ENCODE measurements at regions not wholly inside any gene's neighbourhood (a gene's known extent, or its start where the extent isn't known, plus 50 kb on each side); places are given as distances from the start of the nearest gene placed in this dataset.

DNA sequence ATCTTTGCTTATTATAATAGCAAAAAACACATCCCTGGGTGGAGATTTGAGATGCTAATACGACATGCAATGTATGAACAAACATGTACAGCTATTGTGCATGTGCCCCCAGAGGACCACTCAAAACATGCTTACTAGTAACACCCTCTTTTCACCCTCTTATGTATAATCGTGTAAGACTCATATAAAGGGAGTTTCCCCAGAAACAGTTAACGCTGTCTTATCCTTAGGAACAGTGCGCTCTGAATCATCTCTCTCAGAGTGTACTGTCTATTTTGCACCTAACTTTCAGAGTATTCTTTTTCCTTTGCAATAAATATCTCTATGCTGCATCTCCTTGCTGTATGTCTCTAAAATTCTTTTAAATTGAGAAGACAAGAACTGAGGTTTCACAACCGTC, 2604.0 kb downstream of the PCDH9 start:
- no peak for TF ChIP-seq POLR2A (IDR thresholded peaks at IDR 0.05; ENCODE audit: low read length)
- TF ChIP-seq GATA1 (IDR thresholded peaks at IDR 0.05; ENCODE audit: low read depth, low read length), result no peak
